ENCODE measurements at regions not wholly inside any gene's neighbourhood (a gene's known extent, or its start where the extent isn't known, plus 50 kb on each side); places are given as distances from the start of the nearest gene placed in this dataset.

DNA sequence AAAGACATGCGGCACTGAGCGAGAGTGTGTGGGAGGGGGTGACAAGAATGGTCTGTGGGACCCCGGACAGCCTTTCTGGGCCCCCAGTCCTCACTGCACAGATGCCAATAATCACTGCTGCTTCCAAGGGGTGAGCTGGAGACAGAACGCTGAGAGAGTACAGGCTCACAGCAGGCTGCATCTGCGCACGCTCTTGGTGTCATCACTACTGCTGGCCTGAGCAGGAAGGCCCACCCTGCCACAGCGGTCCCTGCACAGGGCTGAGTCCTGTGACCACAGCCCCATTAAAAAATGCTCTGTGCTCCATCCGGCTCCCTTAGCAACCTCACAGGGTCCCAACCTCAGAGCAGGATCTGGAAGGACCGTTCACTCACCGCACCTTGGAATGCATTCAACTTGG, 205.5 kb upstream of the NSMCE3 start:
- TF ChIP-seq EZH2 (IDR thresholded peaks at IDR 0.05; ENCODE audit: low read length), result no peak
- no peak for TF ChIP-seq CTCF (optimal IDR thresholded peaks at IDR 0.05 in 1 of 3, IDR thresholded peaks at IDR 0.05 in 1 of 3, conservative IDR thresholded peaks at IDR 0.05 in 1 of 3; ENCODE audit: extremely low read depth in 1 of 3, insufficient read depth in 2 of 3, low read length in 3 of 3)
- Histone ChIP-seq H3K79me2 (ENCODE audit: control insufficient read depth, insufficient read depth, low read length) (no peaks in the 10 kb centered on the region), H3K4me1 (ENCODE audit: control insufficient read depth, extremely low read depth, insufficient read depth, low read length) (no peaks in the 10 kb centered on the region), H3K4me2 (ENCODE audit: control insufficient read depth, extremely low read depth, insufficient read depth, low read depth, low read length) (no peak overlapping the region), H3K9me3 (ENCODE audit: control insufficient read depth, low read depth, low read length) (no peaks in the 10 kb centered on the region), H3K9me1 (ENCODE audit: control insufficient read depth, extremely low read depth, insufficient read depth, low read length) (no peaks in the 10 kb centered on the region), H3K4me3 (ENCODE audit: control insufficient read depth in 2 of 3, extremely low read depth in 1 of 3, insufficient read depth in 2 of 3, low read depth in 1 of 3, low read length in 3 of 3) (no peak overlapping the region), H4K20me1 (ENCODE audit: control insufficient read depth, extremely low read depth, insufficient read depth, low read length) (no peaks in the 10 kb centered on the region), H2AFZ (ENCODE audit: control insufficient read depth, low read length) (no peak overlapping the region), H3K27me3 (ENCODE audit: control insufficient read depth, extremely low read depth, insufficient read depth, low read length) (no peaks in the 10 kb centered on the region), H3K9ac (ENCODE audit: control insufficient read depth, extremely low read depth, insufficient read depth, low read length) (no peak overlapping the region), H3K36me3 (ENCODE audit: control insufficient read depth in 2 of 2, extremely low read depth in 1 of 2, insufficient read depth in 2 of 2, low read length in 2 of 2) (no peaks in the 10 kb centered on the region), H3K27ac (ENCODE audit: control insufficient read depth, insufficient read depth, low read length) (no peak overlapping the region)
- DNase-seq (ENCODE audit: low read depth, low spot score) (no peak), FAIRE-seq (no peak)
- dilution Hi-C loops (cut with MboI; ENCODE audit: extremely low pct_ligation_motif_present, low sequenced_read_pairs), result no loop called here

DNA sequence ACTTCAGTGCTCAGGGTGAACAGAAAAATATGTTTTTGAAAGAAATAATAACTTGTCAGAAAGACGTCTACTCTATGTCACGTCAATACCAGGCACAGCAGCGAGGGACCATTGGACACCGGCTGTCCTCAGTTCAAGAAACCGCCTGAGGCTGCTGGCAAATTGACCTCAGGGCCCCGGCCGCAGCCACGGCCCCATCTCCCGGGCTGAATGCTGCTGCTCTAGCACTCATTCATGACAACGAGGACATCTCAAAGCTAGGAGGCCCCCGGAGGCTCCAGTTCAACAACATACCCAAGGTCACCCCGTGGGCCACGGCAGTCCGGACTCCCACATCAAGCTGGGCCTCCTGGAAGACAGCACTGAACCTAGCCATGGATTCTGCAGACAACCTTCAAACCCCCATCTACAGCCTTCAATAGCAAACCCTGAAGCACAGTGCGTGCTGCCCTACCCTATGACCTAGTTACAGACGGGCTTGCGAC, 204.0 kb upstream of the NSMCE3 start:
- no peaks in the 10 kb centered on the region for H3K9me1 ChIP-seq (ENCODE audit: control insufficient read depth, extremely low read depth, insufficient read depth, low read length)
- no peaks in the 10 kb centered on the region for H3K36me3 ChIP-seq (ENCODE audit: control insufficient read depth in 2 of 2, extremely low read depth in 1 of 2, insufficient read depth in 2 of 2, low read length in 2 of 2)
- no peak for FAIRE-seq
- no peaks in the 10 kb centered on the region for H3K79me2 ChIP-seq (ENCODE audit: control insufficient read depth, insufficient read depth, low read length)
- no peak overlapping the region for H2AFZ ChIP-seq (ENCODE audit: control insufficient read depth, low read length)
- dilution Hi-C loops (cut with MboI; ENCODE audit: extremely low pct_ligation_motif_present, low sequenced_read_pairs), result no loop called here
- TF ChIP-seq CTCF (optimal IDR thresholded peaks at IDR 0.05 in 1 of 3, IDR thresholded peaks at IDR 0.05 in 1 of 3, conservative IDR thresholded peaks at IDR 0.05 in 1 of 3; ENCODE audit: extremely low read depth in 1 of 3, insufficient read depth in 2 of 3, low read length in 3 of 3), result no peak
- no peak for TF ChIP-seq EZH2 (IDR thresholded peaks at IDR 0.05; ENCODE audit: low read length)
- H3K27ac ChIP-seq (ENCODE audit: control insufficient read depth, insufficient read depth, low read length), result no peak overlapping the region
- H4K20me1 ChIP-seq (ENCODE audit: control insufficient read depth, extremely low read depth, insufficient read depth, low read length), result no peaks in the 10 kb centered on the region
- H3K27me3 ChIP-seq (ENCODE audit: control insufficient read depth, extremely low read depth, insufficient read depth, low read length), result no peaks in the 10 kb centered on the region
- no peaks in the 10 kb centered on the region for H3K4me1 ChIP-seq (ENCODE audit: control insufficient read depth, extremely low read depth, insufficient read depth, low read length)
- H3K9me3 ChIP-seq (ENCODE audit: control insufficient read depth, low read depth, low read length), result no peaks in the 10 kb centered on the region
- H3K4me3 ChIP-seq (ENCODE audit: control insufficient read depth in 2 of 3, extremely low read depth in 1 of 3, insufficient read depth in 2 of 3, low read depth in 1 of 3, low read length in 3 of 3), result no peak overlapping the region
- DNase-seq (ENCODE audit: low read depth, low spot score), result no peak
- no peak overlapping the region for H3K4me2 ChIP-seq (ENCODE audit: control insufficient read depth, extremely low read depth, insufficient read depth, low read depth, low read length)
- H3K9ac ChIP-seq (ENCODE audit: control insufficient read depth, extremely low read depth, insufficient read depth, low read length), result no peak overlapping the region
